ENCODE measurements at regions not wholly inside any gene's neighbourhood (a gene's known extent, or its start where the extent isn't known, plus 50 kb on each side); places are given as distances from the start of the nearest gene placed in this dataset.
A peak's percentile ranks its signal among the peaks of the same experiment; 100 is the strongest.

GRCh38 chr13:75092143-75092542 is 389.8 kb downstream of the TBC1D4 start:
- Histone ChIP-seq H3K36me3 (replicated peaks; ENCODE audit: insufficient read depth, low read length) (no peaks in the 10 kb centered on the region), H3K4me1 (ENCODE audit: low read length) (no peaks in the 10 kb centered on the region), H3K4me3 (ENCODE audit: low read length) (no peak overlapping the region), H3F3A (ENCODE audit: insufficient read depth, low read length) (no peaks in the 10 kb centered on the region), H3K4me2 (ENCODE audit: low read depth, low read length) (no peak overlapping the region), H3K9me3 (replicated peaks; ENCODE audit: insufficient read depth, low read length) (no peaks in the 10 kb centered on the region), H2AFZ (ENCODE audit: low read length) (0 out of 2 replicates have a peak overlapping the region, but pooled peaks have one; percentile 13), H3K9me2 (replicated peaks; ENCODE audit: insufficient read depth, low read length) (no peaks in the 10 kb centered on the region), H3K27ac (ENCODE audit: low read length) (no peak overlapping the region), H4K20me1 (ENCODE audit: insufficient read depth, low read length) (no peaks in the 10 kb centered on the region), H3K27me3 (replicated peaks; ENCODE audit: insufficient read depth, low read length) (no peaks in the 10 kb centered on the region), H3K79me2 (ENCODE audit: low read length) (no peaks in the 10 kb centered on the region), H3K9ac (ENCODE audit: low read length) (no peak overlapping the region)
- TF ChIP-seq CTCF (IDR thresholded peaks at IDR 0.05; ENCODE audit: low read length) (no peak), EZH2phosphoT487 (IDR thresholded peaks at IDR 0.05; ENCODE audit: low read length) (no peak), EZH2 (optimal IDR thresholded peaks at IDR 0.05; ENCODE audit: low read depth, low read length) (no peak)
- no peak for DNase-seq

- Histone ChIP-seq H3K9me2 (replicated peaks; ENCODE audit: insufficient read depth, low read length) (no peaks in the 10 kb centered on the region), H3K4me1 (ENCODE audit: low read length) (no peaks in the 10 kb centered on the region), H3K79me2 (ENCODE audit: low read length) (no peaks in the 10 kb centered on the region), H3K27me3 (replicated peaks; ENCODE audit: insufficient read depth, low read length) (no peaks in the 10 kb centered on the region), H3K9ac (ENCODE audit: low read length) (no peak overlapping the region), H3K9me3 (replicated peaks; ENCODE audit: insufficient read depth, low read length) (no peaks in the 10 kb centered on the region), H3K27ac (ENCODE audit: low read length) (no peak overlapping the region), H3F3A (ENCODE audit: insufficient read depth, low read length) (no peaks in the 10 kb centered on the region), H4K20me1 (ENCODE audit: insufficient read depth, low read length) (no peaks in the 10 kb centered on the region), H2AFZ (ENCODE audit: low read length) (0 out of 2 replicates have a peak overlapping the region, but pooled peaks have one; percentile 13), H3K4me3 (ENCODE audit: low read length) (no peak overlapping the region), H3K36me3 (replicated peaks; ENCODE audit: insufficient read depth, low read length) (no peaks in the 10 kb centered on the region), H3K4me2 (ENCODE audit: low read depth, low read length) (no peak overlapping the region)
- DNase-seq, result peak; percentile 25
- TF ChIP-seq EZH2 (optimal IDR thresholded peaks at IDR 0.05; ENCODE audit: low read depth, low read length), result no peak
- TF ChIP-seq CTCF (IDR thresholded peaks at IDR 0.05; ENCODE audit: low read length), result no peak
- TF ChIP-seq EZH2phosphoT487 (IDR thresholded peaks at IDR 0.05; ENCODE audit: low read length), result no peak
Observed at GRCh38 chr13:75091718-75092117, 390.3 kb downstream of the TBC1D4 start.

- Histone ChIP-seq H3K36me3 (replicated peaks; ENCODE audit: insufficient read depth, low read length) (no peaks in the 10 kb centered on the region), H3K9me2 (replicated peaks; ENCODE audit: insufficient read depth, low read length) (no peaks in the 10 kb centered on the region), H3K4me3 (ENCODE audit: low read length) (no peak overlapping the region), H3K27ac (ENCODE audit: low read length) (no peak overlapping the region), H3F3A (ENCODE audit: insufficient read depth, low read length) (no peaks in the 10 kb centered on the region), H4K20me1 (ENCODE audit: insufficient read depth, low read length) (no peaks in the 10 kb centered on the region), H3K79me2 (ENCODE audit: low read length) (no peaks in the 10 kb centered on the region), H3K4me1 (ENCODE audit: low read length) (no peaks in the 10 kb centered on the region), H3K9ac (ENCODE audit: low read length) (no peak overlapping the region), H2AFZ (ENCODE audit: low read length) (no peak overlapping the region), H3K27me3 (replicated peaks; ENCODE audit: insufficient read depth, low read length) (no peaks in the 10 kb centered on the region), H3K9me3 (replicated peaks; ENCODE audit: insufficient read depth, low read length) (no peaks in the 10 kb centered on the region), H3K4me2 (ENCODE audit: low read depth, low read length) (no peak overlapping the region)
- DNase-seq, result no peak
- TF ChIP-seq EZH2phosphoT487 (IDR thresholded peaks at IDR 0.05; ENCODE audit: low read length) (no peak), EZH2 (optimal IDR thresholded peaks at IDR 0.05; ENCODE audit: low read depth, low read length) (no peak), CTCF (IDR thresholded peaks at IDR 0.05; ENCODE audit: low read length) (no peak)
Observed at GRCh38 chr13:75090872-75091615, 390.9 kb downstream of the TBC1D4 start.
